Effector memory CD8-positive, alpha-beta T cell (primary cell): ENCODE measurements at regions not wholly inside any gene's neighbourhood (a gene's known extent, or its start where the extent isn't known, plus 50 kb on each side); places are given as distances from the start of the nearest gene placed in this dataset.

Experiments used
- ATAC-seq: fragments of 150-1000 bp; cut with Tn5 transposase; replicated peaks from 2 replicates; pipeline ENCODE4 v1.10.0; 2021; ENCODE audit warnings: mild to moderate bottlenecking, moderate library complexity
- DNase-seq, 3 experiments: peaks; one replicate each; pipeline ENCODE4 v3.0.0; 2021
- H3K27ac Mint-ChIP-seq, 2 donors: one replicate each; pipeline ENCODE4 v1.8.0; 2022; ENCODE audit warnings: mild to moderate bottlenecking in 2 of 2, mixed read lengths in 2 of 2, moderate library complexity in 2 of 2
- H3K27me3 Mint-ChIP-seq, 2 donors: one replicate each; pipeline ENCODE4 v1.8.0; 2022; ENCODE audit warnings: mixed read lengths in 2 of 2
- H3K36me3 Mint-ChIP-seq: one replicate; pipeline ENCODE4 v1.8.0; 2022; ENCODE audit warnings: mild to moderate bottlenecking, moderate library complexity, mixed read lengths; ENCODE audit not compliant: insufficient read depth
- H3K4me1 Mint-ChIP-seq, 2 donors: one replicate each; pipeline ENCODE4 v1.8.0; 2022; ENCODE audit warnings: low read depth in 2 of 2, mixed read lengths in 2 of 2
- H3K4me3 Mint-ChIP-seq, 2 donors: one replicate each; pipeline ENCODE4 v1.8.0; 2022; ENCODE audit warnings: mild to moderate bottlenecking in 2 of 2, mixed read lengths in 2 of 2, moderate library complexity in 2 of 2
- H3K9me3 Mint-ChIP-seq, 2 donors: one replicate each; pipeline ENCODE4 v1.8.0; 2022; ENCODE audit warnings: mixed read lengths in 2 of 2

DNA sequence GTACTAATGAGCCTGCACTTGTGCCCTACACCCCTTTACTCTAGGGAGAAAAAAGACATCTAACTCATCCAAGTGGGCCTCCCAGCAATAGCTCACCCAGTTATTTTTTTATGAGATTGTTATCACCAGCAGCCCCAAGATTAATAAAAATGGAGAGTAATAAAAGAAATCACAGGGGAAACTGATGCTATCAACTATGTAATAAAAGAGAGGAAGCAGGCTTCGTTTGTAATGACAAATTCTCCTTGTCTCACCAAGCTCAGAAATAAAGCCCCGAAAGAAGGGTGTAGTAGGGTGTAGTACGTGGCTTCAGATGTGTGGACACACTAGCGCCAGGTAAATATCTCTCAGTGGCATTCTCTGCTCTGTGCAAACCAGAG, 204.9 kb downstream of the USP12 start:
- Mint-ChIP-seq H3K36me3 (peaks cover 5% of the 10 kb centered on the region), H3K4me3 (no peak overlapping the region), H3K9me3 (no peaks in the 10 kb centered on the region), H3K27me3 (peaks cover 4 to 29% of the 10 kb centered on the region in 2 donors), H3K27ac (no peak overlapping the region), H3K4me1 (no peaks in the 10 kb centered on the region)
- ATAC-seq, result no peak
- no peak for DNase-seq

DNA sequence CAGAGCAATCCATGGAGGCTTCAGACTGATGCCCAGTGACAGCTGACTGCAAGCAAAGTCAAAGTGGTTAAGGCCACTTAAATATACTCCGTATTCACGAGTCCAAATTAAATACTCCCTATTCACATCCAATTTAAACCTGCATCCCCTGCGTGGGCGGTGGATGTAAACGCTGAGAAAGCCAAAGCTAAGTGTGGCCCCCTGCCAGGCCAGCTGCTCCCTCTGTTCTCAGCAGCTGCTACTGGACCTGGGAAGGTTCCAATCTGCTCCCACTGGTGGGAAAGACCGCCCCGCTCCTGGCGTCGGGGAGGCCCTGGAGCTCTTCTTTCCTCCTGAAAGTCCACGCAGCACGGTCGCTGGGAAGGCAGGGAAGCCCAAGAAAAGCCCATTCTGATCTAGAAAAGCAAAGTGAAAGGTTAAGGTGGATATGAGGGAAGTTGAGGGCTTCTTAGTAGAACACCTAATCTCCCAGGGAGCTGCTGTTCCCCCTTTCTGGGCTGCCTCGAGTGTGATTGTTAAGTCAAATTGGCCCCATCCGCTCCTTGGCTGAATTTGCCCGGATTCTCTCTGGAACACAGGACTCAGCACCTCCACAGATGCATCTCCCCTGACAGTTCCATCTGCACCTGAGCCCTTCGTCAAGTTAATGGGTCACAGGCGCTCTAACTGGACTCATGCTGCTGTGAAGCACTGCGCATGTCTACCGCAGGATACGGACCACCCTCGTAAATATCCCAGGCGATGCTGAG, 205.5 kb downstream of the USP12 start:
- Mint-ChIP-seq H3K4me3 (no peak overlapping the region), H3K9me3 (no peaks in the 10 kb centered on the region), H3K36me3 (peaks cover 5% of the 10 kb centered on the region), H3K27ac (no peak overlapping the region), H3K4me1 (no peaks in the 10 kb centered on the region), H3K27me3 (peaks cover 4 to 34% of the 10 kb centered on the region in 2 donors)
- no peak for DNase-seq
- no peak for ATAC-seq

DNA sequence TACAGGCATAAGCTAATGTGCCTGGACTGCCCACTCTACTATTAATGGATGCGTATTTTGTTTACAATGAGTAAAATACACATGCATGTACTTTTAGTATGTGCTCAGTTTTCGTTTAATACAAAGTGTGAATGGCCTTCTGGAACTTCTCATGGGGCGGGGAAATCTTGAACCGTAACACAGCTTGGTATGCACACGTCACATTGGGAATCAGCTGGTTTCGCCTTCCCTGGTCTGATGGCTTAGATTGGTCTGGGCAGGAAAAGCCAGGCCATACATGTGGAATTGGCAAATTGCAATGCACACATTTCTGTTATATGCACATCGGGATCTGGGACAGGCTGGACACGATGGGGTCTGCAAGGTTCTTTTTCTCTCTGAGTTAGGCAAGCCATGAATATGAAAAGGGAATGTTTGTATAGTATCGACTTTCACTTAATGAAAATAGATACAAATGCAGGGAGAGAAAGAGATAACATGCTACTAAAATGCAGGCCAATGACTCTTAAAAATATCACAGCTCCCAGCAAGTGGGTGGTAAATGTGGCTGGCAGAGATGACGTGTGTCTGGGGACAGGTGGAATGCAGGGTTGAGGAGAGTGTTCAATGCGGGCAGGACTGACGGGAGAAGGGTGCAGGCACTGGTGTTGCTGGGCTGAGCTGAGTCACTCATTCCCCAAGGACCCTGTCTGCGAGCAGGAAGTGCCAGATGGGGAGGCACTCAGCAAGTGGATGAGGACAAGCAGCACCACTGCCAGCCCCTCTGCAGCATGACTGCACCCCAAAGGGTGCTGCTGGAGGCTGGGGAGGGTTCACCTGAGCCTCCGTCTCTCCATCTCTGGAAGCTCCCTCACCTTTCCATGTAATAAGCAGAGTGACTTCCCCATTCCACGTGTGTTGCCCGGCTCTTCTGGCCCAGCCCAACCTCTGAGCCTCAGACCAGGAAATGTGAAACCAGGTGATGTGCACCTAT, 204.0 kb upstream of the GPR12 start:
- peaks cover 5% of the 10 kb centered on the region for H3K36me3 Mint-ChIP-seq
- no peak overlapping the region for H3K27ac Mint-ChIP-seq
- no peak overlapping the region for H3K4me3 Mint-ChIP-seq
- H3K27me3 Mint-ChIP-seq, result peaks cover 14 to 50% of the 10 kb centered on the region in 2 donors
- ATAC-seq (no peak), DNase-seq (no peak)
- H3K4me1 Mint-ChIP-seq, result no peaks in the 10 kb centered on the region
- H3K9me3 Mint-ChIP-seq, result no peaks in the 10 kb centered on the region

DNA sequence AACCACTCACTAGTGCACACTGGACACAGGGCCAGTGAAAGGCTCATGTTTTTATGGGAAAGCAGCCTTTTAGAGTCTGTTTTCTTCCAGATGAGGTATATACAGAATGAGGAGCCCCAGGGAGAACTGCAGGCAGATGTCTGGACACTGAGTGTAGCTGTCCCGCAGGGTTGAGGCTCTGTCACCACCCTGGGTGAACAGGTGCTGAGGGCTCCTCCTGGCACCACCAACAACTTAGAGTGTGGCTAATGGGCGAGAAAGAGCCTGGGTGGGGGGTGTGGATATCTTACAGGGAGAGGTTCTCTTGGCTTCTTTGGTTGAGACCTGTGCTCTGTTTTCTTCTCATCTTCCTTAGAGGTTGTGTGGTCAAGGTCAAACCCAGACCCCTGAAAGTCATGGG, 202.1 kb upstream of the GPR12 start:
- no peaks in the 10 kb centered on the region for H3K4me1 Mint-ChIP-seq
- no peak overlapping the region for H3K4me3 Mint-ChIP-seq
- no peak overlapping the region for H3K27ac Mint-ChIP-seq
- peaks cover 17 to 60% of the 10 kb centered on the region in 2 donors for H3K27me3 Mint-ChIP-seq
- DNase-seq (no peak), ATAC-seq (no peak)
- H3K9me3 Mint-ChIP-seq, result no peaks in the 10 kb centered on the region
- H3K36me3 Mint-ChIP-seq, result peaks cover 5% of the 10 kb centered on the region

DNA sequence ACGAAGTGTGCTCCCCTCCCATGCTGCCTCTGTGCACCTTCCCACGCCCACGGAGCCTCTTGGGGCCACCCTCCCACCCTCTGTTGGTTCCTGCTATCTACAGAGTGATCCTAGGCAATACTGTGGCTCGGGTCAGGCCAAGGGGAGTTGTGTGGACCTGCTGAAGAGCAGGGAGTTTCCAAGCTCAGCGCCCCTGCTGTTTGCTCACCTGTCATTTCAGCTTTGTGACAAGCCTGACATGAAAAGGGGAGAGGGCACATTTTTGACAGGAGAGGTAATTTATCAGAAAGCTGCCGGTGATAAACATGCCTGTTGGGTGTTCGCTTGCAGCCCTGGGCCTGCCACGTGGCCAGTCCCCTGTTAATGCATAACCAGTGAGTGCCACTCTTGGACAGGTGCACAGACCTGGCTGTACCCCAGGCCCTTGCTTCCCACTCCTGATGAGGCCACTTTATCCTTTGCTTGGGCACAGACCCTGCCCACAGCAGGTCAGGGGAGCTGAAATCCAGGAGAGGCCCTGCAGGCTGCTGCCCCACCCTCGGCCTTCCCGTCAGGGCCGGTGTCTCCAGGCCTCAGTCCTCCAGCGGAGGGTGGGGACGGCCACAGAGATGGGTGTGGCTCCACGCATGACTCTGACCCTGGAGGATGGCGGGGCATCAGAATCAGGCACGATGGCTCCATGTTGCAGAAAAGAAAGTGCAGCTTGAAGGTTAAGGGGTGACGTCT, 201.5 kb upstream of the GPR12 start:
- H3K4me1 Mint-ChIP-seq, result no peaks in the 10 kb centered on the region
- ATAC-seq (no peak), DNase-seq (no peak)
- H3K36me3 Mint-ChIP-seq, result peaks cover 5% of the 10 kb centered on the region
- H3K27me3 Mint-ChIP-seq, result peaks cover 21 to 60% of the 10 kb centered on the region in 2 donors
- H3K27ac Mint-ChIP-seq, result no peak overlapping the region
- no peaks in the 10 kb centered on the region for H3K9me3 Mint-ChIP-seq
- no peak overlapping the region for H3K4me3 Mint-ChIP-seq

DNA sequence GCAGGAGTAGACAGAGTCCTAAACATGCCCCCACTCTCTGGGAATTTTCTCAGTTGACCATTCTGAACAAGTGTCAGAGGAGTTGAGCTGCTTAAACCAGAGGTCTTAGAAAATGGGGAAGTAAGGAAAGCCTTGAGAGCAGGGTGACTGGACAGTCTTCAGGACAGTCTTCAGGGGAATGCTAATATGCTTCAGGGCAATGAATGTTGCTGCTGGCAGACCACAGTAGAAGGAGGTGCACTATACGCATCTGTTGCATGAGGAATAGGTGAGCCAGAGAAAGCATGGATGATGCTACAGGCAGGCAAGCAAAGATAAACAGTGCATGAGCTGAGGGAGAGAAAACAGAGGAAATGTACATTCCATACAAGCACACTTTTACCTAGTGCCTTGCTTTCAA, 196.6 kb upstream of the GPR12 start:
- Mint-ChIP-seq H3K27me3 (peaks cover 31 to 69% of the 10 kb centered on the region in 2 donors), H3K4me3 (no peak overlapping the region), H3K27ac (no peak overlapping the region), H3K9me3 (no peaks in the 10 kb centered on the region), H3K36me3 (peaks cover 2% of the 10 kb centered on the region), H3K4me1 (no peaks in the 10 kb centered on the region)
- ATAC-seq, result no peak
- no peak for DNase-seq

- ATAC-seq, result no peak
Observed at GRCh38 chr13:26956522-26957142, 196.0 kb upstream of the GPR12 start.

GRCh38 chr13:26954976-26955375, 194.4 kb upstream of the GPR12 start:
- ATAC-seq (no peak), DNase-seq (no peak)
- Mint-ChIP-seq H3K27ac (no peak overlapping the region), H3K9me3 (no peaks in the 10 kb centered on the region), H3K4me3 (no peak overlapping the region), H3K4me1 (no peaks in the 10 kb centered on the region), H3K27me3 (peaks cover 26 to 48% of the 10 kb centered on the region in 2 donors), H3K36me3 (peaks cover 3% of the 10 kb centered on the region)

More at GRCh38 chr13:26956522-26957142, 196.0 kb upstream of the GPR12 start:
- Mint-ChIP-seq H3K9me3 (no peaks in the 10 kb centered on the region), H3K36me3 (no peaks in the 10 kb centered on the region), H3K4me3 (no peak overlapping the region), H3K27me3 (peaks cover 31 to 64% of the 10 kb centered on the region in 2 donors), H3K4me1 (no peaks in the 10 kb centered on the region), H3K27ac (no peak overlapping the region)
- no peak for DNase-seq

DNA sequence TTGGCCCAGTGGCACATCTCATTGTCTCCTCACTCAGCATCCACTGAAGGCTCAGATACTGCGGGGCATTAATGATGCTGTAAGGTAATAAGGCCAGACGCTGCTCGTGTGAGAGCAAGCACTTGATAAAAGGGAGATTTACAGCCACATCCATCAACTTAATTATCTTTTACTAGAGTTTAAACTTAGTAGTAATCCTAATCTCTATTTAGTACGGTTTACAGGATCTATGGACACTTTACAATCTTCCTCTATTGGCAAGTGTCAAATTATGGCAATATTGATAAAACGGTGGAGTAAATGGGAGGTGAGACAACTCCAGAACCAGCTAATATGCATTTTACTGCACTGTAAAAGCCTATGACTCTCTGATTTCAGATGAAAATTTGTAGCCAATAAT, 192.7 kb upstream of the GPR12 start:
- ATAC-seq (no peak), DNase-seq (no peak)
- Mint-ChIP-seq H3K27me3 (peaks cover 18 to 32% of the 10 kb centered on the region in 2 donors), H3K27ac (no peak overlapping the region), H3K4me1 (no peaks in the 10 kb centered on the region), H3K4me3 (no peak overlapping the region), H3K36me3 (peaks cover 3% of the 10 kb centered on the region), H3K9me3 (no peaks in the 10 kb centered on the region)

GRCh38 chr13:26952551-26953143, 192.1 kb upstream of the GPR12 start:
- Mint-ChIP-seq H3K36me3 (peaks cover 3% of the 10 kb centered on the region), H3K27ac (no peak overlapping the region), H3K27me3 (peaks cover 18 to 27% of the 10 kb centered on the region in 2 donors), H3K4me1 (no peaks in the 10 kb centered on the region), H3K4me3 (no peak overlapping the region), H3K9me3 (no peaks in the 10 kb centered on the region)
- no peak for ATAC-seq
- no peak for DNase-seq

DNA sequence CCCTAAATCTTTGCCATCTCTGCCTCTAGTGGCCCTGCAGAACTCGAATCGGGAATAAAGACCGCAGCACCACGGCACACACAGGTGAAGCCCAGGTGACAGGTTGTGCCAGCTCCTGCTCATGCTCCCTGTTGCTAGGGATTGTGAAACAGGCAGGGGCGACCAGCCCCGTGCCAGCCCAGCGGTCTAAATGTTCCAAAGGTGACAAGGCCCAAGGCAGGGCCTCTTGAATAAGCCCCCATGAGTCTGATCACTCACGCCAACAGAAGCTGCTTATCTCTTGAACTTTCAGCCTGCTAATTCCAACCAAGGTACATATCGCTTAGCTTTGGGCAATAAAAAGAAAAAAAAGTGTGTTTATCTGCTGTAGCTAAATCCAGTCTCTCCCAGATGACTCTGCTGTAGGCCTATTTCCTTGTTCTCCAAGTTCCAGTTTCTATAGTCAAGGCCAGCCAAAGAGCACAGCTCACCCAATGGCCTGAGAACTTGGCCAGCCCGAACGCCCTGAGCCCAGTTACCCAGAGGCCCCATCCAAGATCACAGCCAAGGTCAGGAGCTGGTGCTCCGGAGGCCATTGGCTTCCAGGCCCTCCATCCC, 191.1 kb upstream of the GPR12 start:
- H3K36me3 Mint-ChIP-seq, result peaks cover 3% of the 10 kb centered on the region
- DNase-seq (no peak), ATAC-seq (no peak)
- no peak overlapping the region for H3K4me3 Mint-ChIP-seq
- no peak overlapping the region for H3K27ac Mint-ChIP-seq
- H3K27me3 Mint-ChIP-seq, result peaks cover 11 to 17% of the 10 kb centered on the region in 2 donors
- no peaks in the 10 kb centered on the region for H3K9me3 Mint-ChIP-seq
- no peaks in the 10 kb centered on the region for H3K4me1 Mint-ChIP-seq

- Mint-ChIP-seq H3K36me3 (peaks cover 3% of the 10 kb centered on the region), H3K27me3 (peaks cover 8 to 14% of the 10 kb centered on the region in 2 donors), H3K4me3 (no peak overlapping the region), H3K4me1 (no peaks in the 10 kb centered on the region), H3K27ac (no peak overlapping the region), H3K9me3 (no peaks in the 10 kb centered on the region)
- ATAC-seq (no peak), DNase-seq (no peak)
Observed at GRCh38 chr13:26950968-26951367, 190.4 kb upstream of the GPR12 start.
